ENCODE measurements at regions not wholly inside any gene's neighbourhood (a gene's known extent, or its start where the extent isn't known, plus 50 kb on each side); places are given as distances from the start of the nearest gene placed in this dataset.

GRCh38 chr3:43215138-43215537 lies 71.2 kb upstream of the SNRK start:
- H3K27me3 Mint-ChIP-seq = no peaks in the 10 kb centered on the region
- H3K9me3 Mint-ChIP-seq = no peaks in the 10 kb centered on the region
- no peak overlapping the region for H3K27ac Mint-ChIP-seq
- H3K4me3 Mint-ChIP-seq = no peak overlapping the region
- no peaks in the 10 kb centered on the region for H3K36me3 Mint-ChIP-seq (ENCODE audit: low read depth)
- H3K4me1 Mint-ChIP-seq (ENCODE audit: low read depth) = peaks cover 34% of the 10 kb centered on the region

- H3K27me3 Mint-ChIP-seq = no peaks in the 10 kb centered on the region
- H3K4me1 Mint-ChIP-seq (ENCODE audit: low read depth) = peaks cover 34% of the 10 kb centered on the region
- H3K27ac Mint-ChIP-seq = no peak overlapping the region
- H3K4me3 Mint-ChIP-seq = no peak overlapping the region
- H3K36me3 Mint-ChIP-seq (ENCODE audit: low read depth) = no peaks in the 10 kb centered on the region
- H3K9me3 Mint-ChIP-seq = no peaks in the 10 kb centered on the region
Observed at GRCh38 chr3:43214616-43215015, 71.7 kb upstream of the SNRK start.

GRCh38 chr3:43213631-43214030 lies 72.7 kb upstream of the SNRK start:
- Mint-ChIP-seq H3K9me3 (no peaks in the 10 kb centered on the region), H3K36me3 (ENCODE audit: low read depth) (no peaks in the 10 kb centered on the region), H3K4me3 (no peak overlapping the region), H3K4me1 (ENCODE audit: low read depth) (peaks cover 32% of the 10 kb centered on the region), H3K27ac (no peak overlapping the region), H3K27me3 (no peaks in the 10 kb centered on the region)

GRCh38 chr3:43212914-43213611 lies 73.3 kb upstream of the SNRK start:
- H3K27ac Mint-ChIP-seq = no peak overlapping the region
- peaks cover 37% of the 10 kb centered on the region for H3K4me1 Mint-ChIP-seq (ENCODE audit: low read depth)
- H3K36me3 Mint-ChIP-seq (ENCODE audit: low read depth) = no peaks in the 10 kb centered on the region
- no peaks in the 10 kb centered on the region for H3K27me3 Mint-ChIP-seq
- no peaks in the 10 kb centered on the region for H3K9me3 Mint-ChIP-seq
- no peak overlapping the region for H3K4me3 Mint-ChIP-seq

GRCh38 chr3:43211681-43212080 lies 74.7 kb upstream of the SNRK start:
- H3K4me3 Mint-ChIP-seq = no peak overlapping the region
- H3K27me3 Mint-ChIP-seq = no peaks in the 10 kb centered on the region
- H3K9me3 Mint-ChIP-seq = no peaks in the 10 kb centered on the region
- peaks cover 27% of the 10 kb centered on the region for H3K4me1 Mint-ChIP-seq (ENCODE audit: low read depth)
- H3K27ac Mint-ChIP-seq = no peak overlapping the region
- no peaks in the 10 kb centered on the region for H3K36me3 Mint-ChIP-seq (ENCODE audit: low read depth)

GRCh38 chr3:43210049-43211027 lies 76.0 kb upstream of the SNRK start:
- H3K4me1 Mint-ChIP-seq (ENCODE audit: low read depth) = peaks cover 18% of the 10 kb centered on the region

GRCh38 chr3:43207628-43208085 lies 78.7 kb upstream of the SNRK start:
- Mint-ChIP-seq H3K9me3 (no peaks in the 10 kb centered on the region), H3K27me3 (no peaks in the 10 kb centered on the region), H3K27ac (no peak overlapping the region)

More at GRCh38 chr3:43210049-43211027, 76.0 kb upstream of the SNRK start:
- no peaks in the 10 kb centered on the region for H3K27me3 Mint-ChIP-seq
- H3K9me3 Mint-ChIP-seq = no peaks in the 10 kb centered on the region
- H3K4me3 Mint-ChIP-seq = no peak overlapping the region
- H3K36me3 Mint-ChIP-seq (ENCODE audit: low read depth) = no peaks in the 10 kb centered on the region
- H3K27ac Mint-ChIP-seq = no peak overlapping the region

GRCh38 chr3:43206632-43207031 lies 79.7 kb upstream of the SNRK start:
- H3K9me3 Mint-ChIP-seq = no peaks in the 10 kb centered on the region
- peaks cover 11% of the 10 kb centered on the region for H3K4me1 Mint-ChIP-seq (ENCODE audit: low read depth)
- H3K36me3 Mint-ChIP-seq (ENCODE audit: low read depth) = no peaks in the 10 kb centered on the region
- H3K27ac Mint-ChIP-seq = no peak overlapping the region
- H3K27me3 Mint-ChIP-seq = no peaks in the 10 kb centered on the region
- H3K4me3 Mint-ChIP-seq = no peak overlapping the region

More at GRCh38 chr3:43207628-43208085, 78.7 kb upstream of the SNRK start:
- no peaks in the 10 kb centered on the region for H3K36me3 Mint-ChIP-seq (ENCODE audit: low read depth)
- peaks cover 11% of the 10 kb centered on the region for H3K4me1 Mint-ChIP-seq (ENCODE audit: low read depth)
- no peak overlapping the region for H3K4me3 Mint-ChIP-seq

- Mint-ChIP-seq H3K4me3 (no peak overlapping the region), H3K27ac (no peak overlapping the region), H3K4me1 (ENCODE audit: low read depth) (peaks cover 11% of the 10 kb centered on the region), H3K27me3 (no peaks in the 10 kb centered on the region), H3K9me3 (no peaks in the 10 kb centered on the region), H3K36me3 (ENCODE audit: low read depth) (no peaks in the 10 kb centered on the region)
Observed at GRCh38 chr3:43206105-43206504, 80.2 kb upstream of the SNRK start.

- H3K4me1 Mint-ChIP-seq (ENCODE audit: low read depth) = peaks cover 20% of the 10 kb centered on the region
- no peaks in the 10 kb centered on the region for H3K27me3 Mint-ChIP-seq
- H3K27ac Mint-ChIP-seq = no peak overlapping the region
- no peaks in the 10 kb centered on the region for H3K36me3 Mint-ChIP-seq (ENCODE audit: low read depth)
- no peaks in the 10 kb centered on the region for H3K9me3 Mint-ChIP-seq
- H3K4me3 Mint-ChIP-seq = no peak overlapping the region
Observed at GRCh38 chr3:43203022-43203421, 83.3 kb upstream of the SNRK start.

GRCh38 chr3:43201581-43201980 lies 84.8 kb upstream of the SNRK start:
- Mint-ChIP-seq H3K9me3 (no peaks in the 10 kb centered on the region), H3K27ac (no peak overlapping the region), H3K36me3 (ENCODE audit: low read depth) (no peaks in the 10 kb centered on the region), H3K4me3 (no peak overlapping the region), H3K27me3 (no peaks in the 10 kb centered on the region), H3K4me1 (ENCODE audit: low read depth) (peaks cover 25% of the 10 kb centered on the region)

- Mint-ChIP-seq H3K4me1 (ENCODE audit: low read depth) (peaks cover 40% of the 10 kb centered on the region), H3K36me3 (ENCODE audit: low read depth) (no peaks in the 10 kb centered on the region), H3K4me3 (no peak overlapping the region), H3K9me3 (no peaks in the 10 kb centered on the region), H3K27ac (no peak overlapping the region), H3K27me3 (no peaks in the 10 kb centered on the region)
Observed at GRCh38 chr3:43199645-43200306, 86.6 kb upstream of the SNRK start.

GRCh38 chr3:43198791-43199644 lies 87.3 kb upstream of the SNRK start:
- no peak overlapping the region for H3K27ac Mint-ChIP-seq
- no peaks in the 10 kb centered on the region for H3K27me3 Mint-ChIP-seq
- H3K9me3 Mint-ChIP-seq = no peaks in the 10 kb centered on the region
- no peaks in the 10 kb centered on the region for H3K36me3 Mint-ChIP-seq (ENCODE audit: low read depth)
- peaks cover 48% of the 10 kb centered on the region for H3K4me1 Mint-ChIP-seq (ENCODE audit: low read depth)
- no peak overlapping the region for H3K4me3 Mint-ChIP-seq

GRCh38 chr3:43198301-43198700 lies 88.0 kb upstream of the SNRK start:
- H3K27ac Mint-ChIP-seq = no peak overlapping the region
- H3K36me3 Mint-ChIP-seq (ENCODE audit: low read depth) = no peaks in the 10 kb centered on the region
- H3K4me3 Mint-ChIP-seq = no peak overlapping the region
- peaks cover 55% of the 10 kb centered on the region for H3K4me1 Mint-ChIP-seq (ENCODE audit: low read depth)
- H3K9me3 Mint-ChIP-seq = no peaks in the 10 kb centered on the region
- H3K27me3 Mint-ChIP-seq = no peaks in the 10 kb centered on the region
